ENCODE measurements at regions not wholly inside any gene's neighbourhood (a gene's known extent, or its start where the extent isn't known, plus 50 kb on each side); places are given as distances from the start of the nearest gene placed in this dataset.
"Not testable (repeated sequence)": the region's sequence is repeated elsewhere in the genome, so short reads cannot be mapped to it uniquely, and the experiment has no call there.

DNA sequence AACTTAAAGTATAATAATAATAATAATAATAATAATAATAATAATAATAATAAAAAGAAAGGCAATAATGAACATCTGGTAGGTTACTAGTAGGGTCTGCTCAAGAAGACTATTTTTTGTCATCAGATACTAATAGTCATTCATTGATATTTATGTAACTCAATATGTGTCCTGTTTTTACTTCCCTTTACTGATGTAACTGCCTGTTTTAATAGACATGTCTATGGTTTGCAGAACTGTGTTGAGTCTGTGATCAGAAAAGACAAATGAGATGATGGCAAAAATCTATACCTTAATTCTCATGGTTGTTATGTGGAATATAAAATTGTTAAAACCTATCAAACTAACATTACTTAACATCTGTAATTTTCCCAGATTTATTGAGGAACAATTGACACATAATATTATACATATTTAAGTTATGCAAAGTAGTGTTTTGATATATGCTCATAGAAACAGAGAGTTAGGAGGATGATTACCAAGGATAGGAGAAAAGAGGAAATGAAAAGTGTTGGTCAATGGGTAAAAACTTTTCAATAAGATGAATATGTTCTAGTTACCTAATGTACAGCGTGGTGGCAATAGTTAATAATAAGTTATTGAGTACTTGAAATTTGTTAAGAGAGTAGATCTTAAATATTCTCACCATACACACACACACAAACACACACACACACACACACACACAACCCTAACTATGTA lies 699.4 kb downstream of the ZPLD1 start:
- in situ Hi-C loops (cut with HindIII; ENCODE audit: low pct_unique_long_range_greater_than_20kb, low sequenced_read_pairs), result no loop called here
- no peak for DNase-seq (ENCODE audit: low read depth, low spot score)

DNA sequence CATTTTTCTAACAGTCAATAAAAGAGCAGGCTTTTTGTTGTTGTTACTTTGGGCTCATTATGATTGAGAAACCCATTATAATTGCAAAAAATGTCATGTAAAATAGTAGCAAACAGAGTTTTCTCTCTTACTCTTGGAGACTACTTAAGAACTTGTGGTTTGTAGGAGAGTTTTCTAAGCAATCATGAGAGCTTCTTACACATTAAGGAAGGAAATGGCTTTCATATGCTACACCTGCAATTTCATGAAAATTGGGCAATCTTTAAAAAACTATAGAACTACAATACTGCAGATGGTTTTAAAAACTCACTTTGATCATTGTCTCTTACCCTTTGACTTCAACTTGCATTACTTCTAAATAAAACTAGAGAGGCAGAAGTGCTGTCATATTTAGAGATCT lies 701.8 kb downstream of the ZPLD1 start:
- DNase-seq (ENCODE audit: low read depth, low spot score), result no peak
- in situ Hi-C loops (cut with HindIII; ENCODE audit: low pct_unique_long_range_greater_than_20kb, low sequenced_read_pairs), result no loop called here

DNA sequence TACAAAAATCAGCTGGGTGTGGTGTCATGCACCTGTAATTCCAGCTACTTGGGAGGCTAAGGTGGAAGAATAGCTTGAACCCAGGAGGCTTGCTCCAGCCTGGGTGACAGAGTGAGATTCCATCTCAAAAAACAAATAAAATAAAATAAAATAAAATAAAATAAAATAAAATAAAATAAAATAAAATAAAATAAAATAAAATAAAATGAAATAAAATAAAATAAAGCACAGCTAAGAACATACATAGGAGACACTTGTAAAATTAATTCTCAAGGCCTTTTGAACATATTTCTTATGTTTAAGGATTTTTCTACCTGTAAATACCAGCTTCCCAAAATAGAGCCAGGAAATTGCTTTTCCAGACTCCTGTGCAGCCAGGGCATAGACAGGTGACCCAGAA lies 703.0 kb downstream of the ZPLD1 start:
- no peak for DNase-seq (ENCODE audit: low read depth, low spot score)
- in situ Hi-C loops (cut with HindIII; ENCODE audit: low pct_unique_long_range_greater_than_20kb, low sequenced_read_pairs), result no loop called here

DNA sequence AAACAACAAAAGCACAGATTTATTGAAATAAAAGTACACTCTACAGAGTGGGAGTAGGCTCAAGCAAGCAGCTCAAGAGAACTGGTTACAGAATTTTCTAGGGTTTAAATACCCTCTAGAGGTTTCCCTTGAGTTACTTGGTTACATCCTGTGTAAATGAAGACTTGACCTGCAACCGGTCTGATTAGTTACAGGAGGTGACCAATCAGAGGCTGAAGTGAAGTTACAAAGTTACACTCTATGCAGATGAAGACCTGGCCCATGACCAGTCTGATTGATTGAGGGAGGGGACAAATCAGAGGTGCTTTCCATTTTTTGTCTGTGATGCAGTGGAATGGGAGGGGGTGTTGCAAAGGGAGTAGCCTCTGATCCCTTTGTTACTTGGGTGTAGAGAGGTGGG lies 723.4 kb downstream of the ZPLD1 start:
- in situ Hi-C loops (cut with HindIII; ENCODE audit: low pct_unique_long_range_greater_than_20kb, low sequenced_read_pairs), result no loop called here
- DNase-seq (ENCODE audit: low read depth, low spot score), result no peak

DNA sequence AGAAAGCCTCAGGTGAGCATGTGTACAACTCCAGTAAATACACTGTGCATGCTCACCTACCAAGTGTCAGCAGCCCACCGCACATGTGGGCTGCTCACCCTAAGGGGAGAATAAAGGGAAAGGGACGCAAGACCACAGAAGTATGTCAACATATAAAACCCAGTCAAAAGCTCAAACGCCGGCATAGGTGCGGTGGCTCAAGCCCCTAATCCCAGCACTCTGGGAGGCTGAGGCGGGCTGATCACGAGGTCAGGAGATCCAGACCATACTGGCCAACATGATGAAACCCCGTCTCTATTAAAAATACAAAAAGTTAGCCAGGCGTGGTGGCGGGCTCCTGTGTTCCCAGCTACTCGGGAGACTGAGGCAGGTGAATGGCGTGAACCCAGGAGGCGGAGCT lies 732.1 kb downstream of the ZPLD1 start:
- DNase-seq (ENCODE audit: low read depth, low spot score), result no peak
- in situ Hi-C loops (cut with HindIII; ENCODE audit: low pct_unique_long_range_greater_than_20kb, low sequenced_read_pairs), result no loop called here

DNA sequence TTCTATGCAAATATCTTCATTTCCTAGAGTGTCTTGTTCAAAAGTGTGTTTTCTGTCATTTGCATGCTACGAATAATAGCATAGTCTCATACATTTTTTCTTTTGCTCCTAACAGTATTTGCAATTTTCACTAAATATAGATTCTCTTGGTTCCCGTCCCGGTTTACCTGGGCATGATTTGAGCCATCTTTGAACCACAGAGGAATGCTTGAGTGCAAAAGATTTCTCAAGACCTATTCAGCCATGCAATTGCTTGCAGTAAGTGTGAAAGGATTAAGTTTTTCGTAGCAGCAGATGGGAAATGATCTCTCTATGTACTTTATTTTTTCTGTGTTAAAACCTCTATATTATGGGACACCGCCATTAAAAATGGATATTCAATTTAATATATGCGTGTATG lies 733.0 kb downstream of the ZPLD1 start:
- in situ Hi-C loops (cut with HindIII; ENCODE audit: low pct_unique_long_range_greater_than_20kb, low sequenced_read_pairs), result no loop called here
- DNase-seq (ENCODE audit: low read depth, low spot score), result no peak

DNA sequence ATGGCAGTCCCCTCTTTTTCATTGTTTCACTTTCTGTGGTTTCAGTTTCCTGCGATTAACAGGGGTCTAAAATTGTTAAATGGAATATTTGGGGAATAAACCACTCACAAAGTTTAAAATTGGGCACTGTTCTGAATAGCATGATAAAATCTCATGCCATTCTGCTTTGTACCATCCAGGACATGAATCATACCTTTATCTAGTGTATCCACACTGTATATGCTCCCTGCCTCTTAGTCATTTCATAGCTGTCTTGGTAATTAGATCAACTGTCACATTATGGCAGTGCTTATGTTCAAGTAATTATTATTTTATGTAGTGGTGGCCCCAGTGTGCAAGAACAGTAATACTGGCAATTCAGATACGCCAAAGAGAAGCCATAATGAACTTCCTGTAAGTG lies 734.5 kb downstream of the ZPLD1 start:
- in situ Hi-C loops (cut with HindIII; ENCODE audit: low pct_unique_long_range_greater_than_20kb, low sequenced_read_pairs), result no loop called here
- DNase-seq (ENCODE audit: low read depth, low spot score), result no peak

DNA sequence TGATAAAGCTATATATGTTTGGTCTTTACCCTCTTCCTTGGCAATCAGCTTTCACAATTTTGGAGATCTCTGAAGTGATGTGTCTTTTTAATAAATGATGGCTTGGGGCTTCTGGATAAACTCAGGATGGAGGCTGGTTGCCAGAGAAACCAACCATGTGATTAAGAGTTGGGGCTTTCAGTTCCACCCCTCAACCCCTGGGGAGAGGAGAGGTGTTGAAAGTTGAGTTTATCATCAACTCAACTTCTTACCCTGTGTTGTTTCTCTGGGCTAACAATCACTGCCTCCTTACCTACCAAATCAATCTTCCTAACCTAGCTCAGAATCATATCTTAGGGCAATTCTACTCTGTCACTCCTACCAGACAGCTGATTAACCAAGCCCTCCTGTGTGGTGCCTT lies 735.8 kb downstream of the ZPLD1 start:
- in situ Hi-C loops (cut with HindIII; ENCODE audit: low pct_unique_long_range_greater_than_20kb, low sequenced_read_pairs), result no loop called here
- DNase-seq (ENCODE audit: low read depth, low spot score), result no peak

DNA sequence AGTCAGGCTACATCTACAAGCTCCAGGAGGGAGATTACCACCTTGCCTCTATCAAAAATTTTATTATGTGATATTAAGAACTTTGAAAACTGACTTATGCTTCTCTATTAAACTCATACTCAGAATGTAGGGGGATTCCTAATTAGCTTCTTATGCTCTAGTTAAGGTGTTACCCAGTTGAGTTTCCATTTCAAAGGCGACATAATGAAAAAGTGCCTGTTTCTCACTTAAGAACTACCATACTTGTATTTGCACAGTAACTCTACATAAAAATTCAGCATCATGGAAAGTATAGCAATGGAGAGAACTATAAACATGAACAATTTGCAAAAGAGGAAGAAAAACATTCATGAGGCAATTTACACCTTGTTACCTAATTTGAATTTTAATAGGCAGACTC lies 739.1 kb downstream of the ZPLD1 start:
- in situ Hi-C loops (cut with HindIII; ENCODE audit: low pct_unique_long_range_greater_than_20kb, low sequenced_read_pairs), result no loop called here

DNA sequence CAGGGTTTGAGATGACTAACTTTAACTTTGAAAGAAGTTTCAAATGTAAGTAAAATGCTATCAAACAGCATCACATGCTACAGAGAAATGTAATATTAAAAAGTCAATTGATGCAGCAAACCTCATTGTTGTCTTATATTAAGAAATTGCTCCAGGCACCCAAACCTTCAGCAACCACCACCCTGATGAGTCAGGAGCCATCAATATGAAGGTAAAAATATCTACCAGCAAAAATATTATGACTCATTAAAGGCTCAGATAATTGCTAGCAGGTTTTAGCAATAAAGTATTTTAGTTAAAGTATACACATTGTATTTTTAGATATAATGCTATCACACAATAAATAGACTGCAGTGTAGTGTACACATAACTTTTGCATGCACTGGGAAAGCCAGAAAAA lies 746.3 kb downstream of the ZPLD1 start:
- no peak for DNase-seq (ENCODE audit: low read depth, low spot score)
- in situ Hi-C loops (cut with HindIII; ENCODE audit: low pct_unique_long_range_greater_than_20kb, low sequenced_read_pairs), result no loop called here

More for the DNA sequence above, 739.1 kb downstream of the ZPLD1 start:
- DNase-seq (ENCODE audit: low read depth, low spot score), result no peak

DNA sequence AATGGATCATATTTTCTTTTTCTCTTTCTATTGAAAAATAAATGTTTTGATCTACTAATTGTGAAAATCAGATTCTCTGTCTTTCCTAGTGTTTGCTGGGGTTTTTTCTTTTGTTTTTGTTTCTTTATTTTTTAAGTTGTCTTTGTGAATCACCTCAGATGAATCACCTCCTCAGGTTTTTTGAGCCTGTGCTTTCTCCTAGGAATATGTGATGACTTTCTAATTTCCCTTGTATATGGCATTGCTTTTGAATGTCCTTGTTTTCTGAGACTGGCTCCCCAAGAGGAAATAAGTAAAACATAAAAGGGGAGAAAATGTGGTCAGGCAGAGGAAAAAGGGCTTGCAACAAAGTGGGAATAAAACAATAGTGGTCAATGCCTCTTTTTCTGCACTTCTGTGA lies 750.0 kb downstream of the ZPLD1 start:
- DNase-seq (ENCODE audit: low read depth, low spot score), result no peak
- in situ Hi-C loops (cut with HindIII; ENCODE audit: low pct_unique_long_range_greater_than_20kb, low sequenced_read_pairs), result no loop called here

DNA sequence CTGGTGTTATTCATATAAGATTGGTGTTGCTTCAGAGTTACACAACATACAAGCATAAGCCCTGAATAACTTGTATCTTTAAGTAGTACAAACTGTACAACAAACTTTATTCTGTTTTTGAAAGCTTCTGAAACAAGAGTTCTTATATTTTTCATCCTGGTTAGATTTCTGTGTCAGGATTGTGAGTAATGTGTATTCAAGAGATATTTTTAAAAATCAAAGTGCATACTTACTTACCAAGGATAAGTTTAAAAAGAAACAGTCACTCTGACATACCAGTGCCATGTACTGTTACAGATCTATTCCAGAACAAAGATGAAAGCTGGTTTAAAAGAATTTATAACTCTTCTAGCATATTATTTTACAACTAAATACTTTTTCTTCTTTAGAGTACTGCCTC lies 755.1 kb downstream of the ZPLD1 start:
- no peak for DNase-seq (ENCODE audit: low read depth, low spot score)
- in situ Hi-C loops (cut with HindIII; ENCODE audit: low pct_unique_long_range_greater_than_20kb, low sequenced_read_pairs), result no loop called here

DNA sequence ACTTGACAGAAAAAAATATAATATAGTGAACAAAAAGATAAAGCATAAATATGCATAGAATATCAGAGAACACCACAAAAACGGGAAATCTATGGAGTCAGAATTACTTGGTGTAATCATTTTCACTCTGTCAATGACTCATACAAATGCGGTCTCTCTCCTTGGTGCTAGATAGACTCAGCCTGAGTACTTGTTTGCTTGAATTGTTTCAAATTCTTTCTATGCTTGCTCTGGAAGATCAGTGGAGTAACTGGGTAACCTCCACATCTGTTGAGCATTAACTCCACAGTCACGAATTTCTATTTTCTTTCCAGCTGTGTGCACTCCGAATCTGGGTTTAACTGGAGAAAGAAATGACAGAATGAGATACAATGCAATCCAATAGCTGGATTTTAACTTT lies 760.4 kb downstream of the ZPLD1 start:
- no peak for DNase-seq (ENCODE audit: low read depth, low spot score)
- in situ Hi-C loops (cut with HindIII; ENCODE audit: low pct_unique_long_range_greater_than_20kb, low sequenced_read_pairs), result no loop called here

DNA sequence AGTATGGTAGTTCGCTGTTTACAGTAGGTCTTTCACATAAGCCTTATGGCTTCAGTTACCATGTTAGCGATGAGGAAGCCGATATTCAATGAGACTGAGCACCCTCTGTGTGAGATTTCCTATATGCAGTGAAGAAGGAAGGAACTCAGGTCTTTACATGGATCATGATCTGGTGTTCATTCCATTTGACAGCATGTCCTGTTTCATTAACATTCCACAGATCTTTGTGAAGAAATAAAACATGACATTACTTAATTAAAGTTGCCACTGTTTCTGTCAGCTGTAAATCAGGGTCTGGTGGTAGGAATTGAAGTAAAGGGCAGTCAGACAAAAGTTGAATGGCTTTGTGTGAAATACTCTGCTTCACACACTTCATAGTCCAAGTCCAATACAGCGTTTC lies 768.6 kb downstream of the ZPLD1 start:
- in situ Hi-C loops (cut with HindIII; ENCODE audit: low pct_unique_long_range_greater_than_20kb, low sequenced_read_pairs), result no loop called here
- no peak for DNase-seq (ENCODE audit: low read depth, low spot score)

DNA sequence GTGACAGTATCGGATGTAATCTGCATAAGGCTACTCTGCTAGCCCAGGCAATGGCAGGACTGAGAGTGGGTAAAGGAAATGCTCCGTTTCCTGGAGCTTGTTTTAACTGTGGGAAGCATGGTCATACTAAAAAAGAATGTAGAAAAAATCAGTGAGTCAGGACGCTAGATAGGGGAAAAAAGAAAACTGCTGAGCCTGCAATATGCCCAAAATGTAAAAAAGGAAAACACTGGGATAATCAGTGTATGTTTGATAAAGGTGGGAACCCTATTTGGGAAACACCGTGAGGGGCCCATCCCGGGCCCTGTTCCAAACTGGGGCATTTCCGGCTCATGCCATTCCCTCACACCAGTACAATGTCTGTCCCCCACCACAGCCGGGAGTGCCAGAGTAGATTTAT lies 775.8 kb downstream of the ZPLD1 start:
- in situ Hi-C loops (cut with HindIII; ENCODE audit: low pct_unique_long_range_greater_than_20kb, low sequenced_read_pairs), result no loop called here
- no peak for DNase-seq (ENCODE audit: low read depth, low spot score)

DNA sequence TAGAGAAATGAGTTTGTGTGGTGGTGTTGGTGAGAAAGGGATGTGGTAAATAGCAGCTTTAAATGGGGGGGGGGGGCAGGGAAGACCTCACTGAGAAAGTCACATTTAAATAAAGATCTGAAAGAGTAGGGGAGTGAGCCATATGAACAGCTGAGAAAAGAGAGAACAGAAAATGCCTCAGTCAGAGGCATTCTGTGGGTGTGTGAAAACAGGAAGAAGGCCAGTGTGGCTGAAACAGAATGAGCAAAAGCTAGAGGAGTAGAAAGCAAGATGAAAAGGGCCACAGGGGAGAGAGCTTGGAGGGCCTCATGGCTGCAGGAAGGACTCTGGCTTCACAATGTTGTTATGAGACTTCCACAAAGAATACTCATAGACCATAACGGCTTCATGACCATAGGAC lies 783.3 kb downstream of the ZPLD1 start:
- in situ Hi-C loops (cut with HindIII; ENCODE audit: low pct_unique_long_range_greater_than_20kb, low sequenced_read_pairs), result no loop called here

DNA sequence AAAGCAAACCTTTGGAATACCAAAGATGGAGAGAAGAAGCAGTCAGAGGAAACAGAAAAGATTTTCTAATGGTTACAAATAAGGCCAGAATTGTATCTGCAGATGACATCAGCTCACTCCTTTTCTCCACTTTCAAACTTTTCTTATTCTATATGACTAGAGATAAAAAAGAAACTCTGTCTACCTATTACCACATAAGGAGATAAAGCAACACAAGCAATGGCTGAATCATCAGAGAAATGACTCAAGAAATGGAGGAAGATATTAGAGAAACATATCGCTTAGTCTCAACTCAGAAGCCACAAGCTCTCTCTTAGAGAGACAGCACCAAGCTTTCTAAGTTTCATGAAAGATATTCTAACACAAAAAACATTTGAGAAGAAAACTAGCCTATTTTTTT lies 784.0 kb downstream of the ZPLD1 start:
- DNase-seq (ENCODE audit: low read depth, low spot score), result no peak
- in situ Hi-C loops (cut with HindIII; ENCODE audit: low pct_unique_long_range_greater_than_20kb, low sequenced_read_pairs), result no loop called here

More for the DNA sequence above, 783.3 kb downstream of the ZPLD1 start:
- DNase-seq (ENCODE audit: low read depth, low spot score), result no peak

DNA sequence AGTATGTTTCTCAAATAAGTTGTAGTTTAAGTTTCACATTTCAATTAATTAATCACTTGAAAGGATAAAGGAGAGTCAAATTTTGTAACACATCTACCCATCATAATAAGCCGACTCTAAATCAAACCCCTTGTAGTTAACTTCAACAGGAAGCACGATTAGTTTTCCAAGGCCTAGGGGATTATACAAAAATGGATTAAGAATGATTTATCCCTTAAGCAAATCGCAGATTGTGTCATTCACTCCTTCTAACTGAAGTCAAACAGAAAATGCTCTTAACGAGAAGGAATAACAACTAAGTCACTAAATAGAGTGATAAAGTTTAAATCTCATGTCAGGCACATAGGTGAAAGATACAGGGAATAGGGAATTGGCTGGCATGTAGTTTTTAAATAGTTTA lies 792.8 kb downstream of the ZPLD1 start:
- in situ Hi-C loops (cut with HindIII; ENCODE audit: low pct_unique_long_range_greater_than_20kb, low sequenced_read_pairs), result no loop called here

DNA sequence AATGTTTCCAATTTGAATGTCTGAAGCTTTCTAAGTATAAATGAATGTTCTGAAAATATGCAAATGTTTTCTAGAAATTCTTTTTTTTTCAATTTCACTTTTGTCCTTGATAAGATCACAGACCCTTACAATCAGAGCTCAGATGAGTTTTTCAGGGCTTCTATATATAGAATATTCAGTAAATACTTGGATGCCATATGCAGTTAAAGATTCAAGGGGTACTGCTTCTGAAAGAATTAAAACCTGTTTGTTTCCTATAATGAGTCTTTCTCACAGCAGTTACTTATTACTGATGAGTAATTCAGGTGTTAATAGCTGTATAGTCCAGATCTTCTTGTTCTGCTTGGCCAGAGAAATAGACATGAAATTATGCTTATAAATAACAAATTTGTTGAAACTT lies 812.6 kb downstream of the ZPLD1 start:
- in situ Hi-C loops (cut with HindIII; ENCODE audit: low pct_unique_long_range_greater_than_20kb, low sequenced_read_pairs), result no loop called here
- no peak for DNase-seq (ENCODE audit: low read depth, low spot score)

More for the DNA sequence above, 792.8 kb downstream of the ZPLD1 start:
- DNase-seq (ENCODE audit: low read depth, low spot score), result no peak

DNA sequence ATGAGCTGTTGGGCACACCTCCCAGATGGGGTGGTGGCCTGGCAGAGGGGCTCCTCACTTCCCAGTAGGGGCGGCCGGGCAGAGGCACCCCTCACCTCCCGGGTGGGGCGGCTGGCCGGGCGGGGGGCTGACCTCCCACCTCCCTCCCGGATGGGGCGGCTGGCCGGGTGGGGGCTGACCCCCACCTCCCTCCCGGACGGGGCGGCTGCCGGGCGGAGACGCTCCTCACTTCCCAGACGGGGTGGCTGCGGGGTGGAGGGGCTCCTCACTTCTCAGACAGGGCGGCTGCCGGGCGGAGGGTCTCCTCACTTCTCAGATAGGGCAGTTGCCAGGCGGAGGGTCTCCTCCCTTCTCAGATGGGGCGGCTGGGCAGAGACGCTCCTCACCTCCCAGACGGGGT lies 820.0 kb downstream of the ZPLD1 start:
- in situ Hi-C loops (cut with HindIII; ENCODE audit: low pct_unique_long_range_greater_than_20kb, low sequenced_read_pairs); DNase-seq (ENCODE audit: low read depth, low spot score): not testable (repeated sequence)

Measured in SK-MEL-5 (cell line).